Nucleus accumbens (tissue), 56 donors: ENCODE measurements at regions not wholly inside any gene's neighbourhood (a gene's known extent, or its start where the extent isn't known, plus 50 kb on each side); places are given as distances from the start of the nearest gene placed in this dataset.

Experiments used
- DNase-seq, 56 donors: peaks; one replicate each; lab custom pipeline; 2025; lab: John Stamatoyannopoulos, UW

- DNase-seq, result no peak
These were observed 376.4 kb downstream of the CHSY3 start for GRCh38 chr5:130280528-130281217.

GRCh38 chr5:130279386-130279785 lies 375.1 kb downstream of the CHSY3 start:
- no peak for DNase-seq

DNA sequence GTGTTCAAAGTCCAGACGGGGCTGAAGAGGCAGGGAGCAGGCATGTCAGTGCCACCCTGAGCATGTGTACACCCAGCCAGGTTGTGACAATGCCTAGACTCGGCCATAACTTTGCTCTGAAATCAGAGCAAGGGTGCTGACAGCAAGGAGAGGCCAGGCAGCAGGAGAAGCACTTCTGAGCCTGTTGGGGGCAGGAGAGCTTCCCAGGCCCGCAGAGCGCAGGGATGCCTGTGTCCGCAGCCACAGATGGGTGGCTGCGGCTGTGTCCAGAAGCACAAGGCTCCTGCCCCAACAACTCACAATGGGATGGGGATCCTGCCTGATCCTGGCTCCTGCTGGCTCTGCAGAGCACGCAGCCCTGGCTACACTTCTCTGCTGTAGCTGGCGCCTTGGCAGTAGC lies 373.9 kb downstream of the CHSY3 start:
- no peak for DNase-seq

- DNase-seq, result no peak
These were observed 373.3 kb downstream of the CHSY3 start for GRCh38 chr5:130277522-130277921.

- no peak for DNase-seq
These were observed 372.7 kb downstream of the CHSY3 start for GRCh38 chr5:130277002-130277401.

- DNase-seq, result no peak
These were observed 368.6 kb downstream of the CHSY3 start for GRCh38 chr5:130272837-130273236.

GRCh38 chr5:130270786-130271185 lies 366.5 kb downstream of the CHSY3 start:
- no peak for DNase-seq

DNA sequence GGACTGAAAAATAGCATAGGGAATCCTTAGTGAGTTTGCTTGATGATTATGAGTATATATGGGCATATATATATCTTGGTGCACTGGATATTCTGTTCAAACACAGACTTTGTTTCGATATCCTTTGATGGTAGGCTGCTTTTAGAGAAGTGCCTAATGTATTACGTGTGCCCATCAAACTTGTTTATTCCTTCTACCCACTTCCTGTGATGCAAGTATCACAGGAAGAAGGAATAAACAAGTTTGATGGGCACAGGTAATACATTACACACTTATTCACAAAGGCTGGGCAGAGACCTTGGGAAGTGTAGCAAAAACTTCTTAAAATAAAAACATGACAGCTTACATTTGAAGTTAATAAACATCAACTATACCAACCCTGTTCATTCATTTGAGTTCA lies 364.2 kb downstream of the CHSY3 start:
- no peak for DNase-seq

- DNase-seq, result no peak
These were observed 363.7 kb downstream of the CHSY3 start for GRCh38 chr5:130267926-130268325.

DNA sequence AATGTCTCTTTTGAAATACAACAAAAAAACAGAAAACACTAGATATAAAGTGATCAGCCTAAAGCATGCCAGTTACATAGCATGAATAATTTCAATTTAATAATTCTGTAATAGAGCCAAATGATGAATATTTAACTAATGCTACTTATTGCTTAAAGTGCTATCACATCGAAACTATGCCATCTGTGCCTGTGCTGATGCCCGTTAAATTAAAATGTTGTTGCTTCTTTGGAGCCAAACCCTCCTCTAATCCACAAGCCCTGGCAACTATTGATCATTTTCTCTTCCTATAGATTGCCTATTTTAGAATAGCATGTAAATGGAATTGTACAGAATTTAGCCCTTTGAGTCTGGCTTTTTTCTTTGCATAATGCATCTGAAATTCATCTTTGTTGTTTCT lies 356.2 kb downstream of the CHSY3 start:
- DNase-seq, result no peak

- no peak for DNase-seq
These were observed 347.7 kb downstream of the CHSY3 start for GRCh38 chr5:130251931-130252330.

DNA sequence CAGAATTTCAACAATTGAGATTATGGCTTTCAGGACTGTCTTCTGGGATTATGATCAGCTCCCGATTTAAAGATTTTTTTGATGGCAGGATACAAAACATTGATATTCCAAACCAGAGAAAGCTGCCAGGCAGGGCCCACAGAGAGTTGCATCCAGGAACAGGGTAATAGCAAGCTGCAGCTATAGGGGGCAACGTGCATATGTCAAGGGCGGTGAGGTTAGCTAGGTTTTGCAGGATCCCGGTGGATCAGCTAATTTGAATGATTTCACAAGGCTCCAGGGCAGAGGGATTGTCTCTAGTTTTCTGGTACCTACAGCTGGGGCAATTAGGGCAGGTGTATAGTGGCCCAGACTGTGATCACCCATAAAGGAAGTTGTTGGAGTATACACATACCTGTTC lies 339.4 kb downstream of the CHSY3 start:
- DNase-seq, result no peak

DNA sequence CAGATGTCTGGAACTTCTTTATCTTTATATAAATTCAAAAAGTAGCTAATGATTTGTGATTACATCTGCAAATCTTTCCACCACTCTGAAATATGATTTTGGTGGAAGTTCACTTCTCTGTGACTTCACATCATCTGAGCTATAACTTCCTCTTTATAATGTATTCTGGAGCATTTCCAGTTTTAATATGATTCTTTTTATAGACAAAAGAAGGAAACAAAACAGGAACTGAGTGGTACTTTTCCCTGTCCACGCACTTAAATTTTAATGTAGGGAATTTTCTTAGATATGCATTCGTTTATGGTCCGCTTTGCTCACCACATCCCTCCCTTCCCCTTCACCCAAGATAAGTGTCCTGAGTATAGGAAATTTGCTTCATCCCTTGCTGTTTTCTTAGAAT lies 333.5 kb downstream of the CHSY3 start:
- no peak for DNase-seq
